Renal cortex interstitium (tissue), 11 donors: ENCODE measurements at regions not wholly inside any gene's neighbourhood (a gene's known extent, or its start where the extent isn't known, plus 50 kb on each side); places are given as distances from the start of the nearest gene placed in this dataset.
"Not testable (repeated sequence)": the region's sequence is repeated elsewhere in the genome, so short reads cannot be mapped to it uniquely, and the experiment has no call there.

Source experiments
- DNase-seq, 11 donors: peaks; one replicate each; pipeline ENCODE4 v3.0.0-alpha.2; 2013; ENCODE audit warnings: low read depth in 9 of 11, low spot score in 4 of 11; ENCODE audit errors: extremely low read depth in 1 of 11

- DNase-seq = no peak
These were observed 81.0 kb upstream of the FGF3 start for GRCh38 chr11:69899957-69900821.

- not testable (repeated sequence) for DNase-seq
These were observed 81.6 kb upstream of the FGF3 start for GRCh38 chr11:69900822-69901302.

- DNase-seq = no peak
These were observed 83.1 kb upstream of the FGF3 start for GRCh38 chr11:69902337-69902736.

- no peak for DNase-seq
These were observed 84.0 kb upstream of the FGF3 start for GRCh38 chr11:69903211-69903610.

- no peak for DNase-seq
These were observed 85.2 kb upstream of the FGF3 start for GRCh38 chr11:69904161-69904973.

GRCh38 chr11:69904974-69905535 lies 85.8 kb upstream of the FGF3 start:
- DNase-seq = no peak

GRCh38 chr11:69905611-69906452 lies 86.6 kb upstream of the FGF3 start:
- DNase-seq = no peak

- no peak for DNase-seq
These were observed 87.3 kb upstream of the FGF3 start for GRCh38 chr11:69906453-69906907.

- no peak for DNase-seq
These were observed 88.4 kb upstream of the FGF3 start for GRCh38 chr11:69907611-69908010.

GRCh38 chr11:69908511-69909220 lies 89.5 kb upstream of the FGF3 start:
- DNase-seq = no peak

GRCh38 chr11:69909561-69910518 lies 90.6 kb upstream of the FGF3 start:
- no peak for DNase-seq

GRCh38 chr11:69910519-69911309 lies 91.5 kb upstream of the FGF3 start:
- no peak for DNase-seq

GRCh38 chr11:69911310-69912160 lies 92.3 kb upstream of the FGF3 start:
- no peak for DNase-seq

GRCh38 chr11:69912161-69912910 lies 93.1 kb upstream of the FGF3 start:
- DNase-seq = no peak

- DNase-seq = no peak
These were observed 93.8 kb upstream of the FGF3 start for GRCh38 chr11:69912911-69913451.
